KBM-7 (cell line): ENCODE measurements at regions not wholly inside any gene's neighbourhood (a gene's known extent, or its start where the extent isn't known, plus 50 kb on each side); places are given as distances from the start of the nearest gene placed in this dataset.

Source experiments
- DNase-seq: peaks from one replicate; pipeline ENCODE4 v3.0.0-alpha.2; 2015
- in situ Hi-C: fragments of 300-500 bp; cut with MboI; formaldehyde crosslinking; loops from 2 replicates; pipeline ENCODE4 v1.14.3; 2020; ENCODE audit warnings: low sequenced_read_pairs, low pct_unique_long_range_greater_than_20kb, mixed read lengths

GRCh38 chr9:89862316-89862715, 257.5 kb downstream of the GADD45G start:
- in situ Hi-C loops, result no loop called here
- DNase-seq, result no peak

- DNase-seq, result no peak
- in situ Hi-C loops, result no loop called here
These were observed 258.3 kb downstream of the GADD45G start for GRCh38 chr9:89863141-89863540.

- no peak for DNase-seq
- in situ Hi-C loops, result no loop called here
These were observed 259.0 kb downstream of the GADD45G start for GRCh38 chr9:89863837-89864236.

GRCh38 chr9:89864257-89864656, 259.4 kb downstream of the GADD45G start:
- in situ Hi-C loops, result no loop called here
- DNase-seq, result no peak

GRCh38 chr9:89864731-89865130, 259.9 kb downstream of the GADD45G start:
- DNase-seq, result no peak
- in situ Hi-C loops, result no loop called here

- in situ Hi-C loops, result no loop called here
- no peak for DNase-seq
These were observed 260.5 kb downstream of the GADD45G start for GRCh38 chr9:89865357-89865756.

GRCh38 chr9:89865981-89866380, 261.2 kb downstream of the GADD45G start:
- no peak for DNase-seq
- in situ Hi-C loops, result no loop called here

- no peak for DNase-seq
- in situ Hi-C loops, result no loop called here
These were observed 261.9 kb downstream of the GADD45G start for GRCh38 chr9:89866701-89867100.

- no peak for DNase-seq
- in situ Hi-C loops, result no loop called here
These were observed 263.3 kb downstream of the GADD45G start for GRCh38 chr9:89868100-89868499.

GRCh38 chr9:89869793-89870580, 265.2 kb downstream of the GADD45G start:
- no peak for DNase-seq
- in situ Hi-C loops, result no loop called here

- in situ Hi-C loops, result no loop called here
- DNase-seq, result no peak
These were observed 267.1 kb downstream of the GADD45G start for GRCh38 chr9:89871871-89872331.

- in situ Hi-C loops, result no loop called here
These were observed 267.7 kb downstream of the GADD45G start for GRCh38 chr9:89872426-89872912.

GRCh38 chr9:89872913-89873707, 268.3 kb downstream of the GADD45G start:
- no peak for DNase-seq
- in situ Hi-C loops, result no loop called here

More at GRCh38 chr9:89872426-89872912, 267.7 kb downstream of the GADD45G start:
- no peak for DNase-seq

GRCh38 chr9:89873801-89874200, 269.0 kb downstream of the GADD45G start:
- in situ Hi-C loops, result no loop called here
- no peak for DNase-seq

- no peak for DNase-seq
- in situ Hi-C loops, result no loop called here
These were observed 269.8 kb downstream of the GADD45G start for GRCh38 chr9:89874351-89875321.

- DNase-seq, result no peak
- in situ Hi-C loops, result no loop called here
These were observed 272.5 kb downstream of the GADD45G start for GRCh38 chr9:89877051-89878002.

GRCh38 chr9:89878003-89878411, 273.2 kb downstream of the GADD45G start:
- in situ Hi-C loops, result no loop called here

GRCh38 chr9:89878687-89879086, 273.9 kb downstream of the GADD45G start:
- DNase-seq, result no peak
- in situ Hi-C loops, result no loop called here

More at GRCh38 chr9:89878003-89878411, 273.2 kb downstream of the GADD45G start:
- DNase-seq, result no peak
